ENCODE measurements at regions not wholly inside any gene's neighbourhood (a gene's known extent, or its start where the extent isn't known, plus 50 kb on each side); places are given as distances from the start of the nearest gene placed in this dataset.

- TF ChIP-seq CTCF (IDR thresholded peaks at IDR 0.05) (no peak), POLR2A (IDR thresholded peaks at IDR 0.05) (no peak)
- no peak overlapping the region for H3K27ac ChIP-seq
- no peak overlapping the region for H3K4me3 ChIP-seq
- no peaks in the 10 kb centered on the region for H3K27me3 ChIP-seq
- DNase-seq, result no peak
- peaks cover 0 to 6% (median 0%) of the 10 kb centered on the region in 3 donors for H3K4me1 ChIP-seq
- no peaks in the 10 kb centered on the region for H3K36me3 ChIP-seq
- intact Hi-C loops (cut with DNase I), result no loop called here
- no peaks in the 10 kb centered on the region for H3K9me3 ChIP-seq
Measured at GRCh38 chr2:180572346-180572745, 408.1 kb upstream of the UBE2E3 start.

GRCh38 chr2:180571559-180571958 lies 408.8 kb upstream of the UBE2E3 start:
- Histone ChIP-seq H3K4me1 (peaks cover 0 to 6% (median 0%) of the 10 kb centered on the region in 3 donors), H3K27ac (no peak overlapping the region), H3K36me3 (no peaks in the 10 kb centered on the region), H3K27me3 (no peaks in the 10 kb centered on the region), H3K4me3 (no peak overlapping the region), H3K9me3 (no peaks in the 10 kb centered on the region)
- no peak for DNase-seq
- 36 to 48% methylated on average over 2 of the region's 2 CpGs for WGBS, 2 donors
- intact Hi-C loops (cut with DNase I), result no loop called here
- no peak for TF ChIP-seq CTCF (IDR thresholded peaks at IDR 0.05)
- TF ChIP-seq POLR2A (IDR thresholded peaks at IDR 0.05), result no peak

GRCh38 chr2:180570864-180571263 lies 409.5 kb upstream of the UBE2E3 start:
- Histone ChIP-seq H3K4me3 (no peak overlapping the region), H3K27ac (no peak overlapping the region), H3K27me3 (no peaks in the 10 kb centered on the region), H3K36me3 (no peaks in the 10 kb centered on the region), H3K4me1 (peaks cover 0 to 6% (median 0%) of the 10 kb centered on the region in 3 donors), H3K9me3 (no peaks in the 10 kb centered on the region)
- intact Hi-C loops (cut with DNase I), result no loop called here
- no peak for DNase-seq
- TF ChIP-seq POLR2A (IDR thresholded peaks at IDR 0.05) (no peak), CTCF (IDR thresholded peaks at IDR 0.05) (no peak)
- WGBS, 2 donors, result 90 to 96% methylated on average over 3 of the region's 3 CpGs

- WGBS, 2 donors, result 92 to 95% methylated on average over 2 of the region's 2 CpGs
- no peak for DNase-seq
- intact Hi-C loops (cut with DNase I), result no loop called here
- H3K36me3 ChIP-seq, result no peaks in the 10 kb centered on the region
- H3K27ac ChIP-seq, result no peak overlapping the region
- no peak overlapping the region for H3K4me3 ChIP-seq
- no peaks in the 10 kb centered on the region for H3K27me3 ChIP-seq
- no peaks in the 10 kb centered on the region for H3K9me3 ChIP-seq
- TF ChIP-seq POLR2A (IDR thresholded peaks at IDR 0.05), result no peak
- no peak for TF ChIP-seq CTCF (IDR thresholded peaks at IDR 0.05)
- H3K4me1 ChIP-seq, result peaks cover 0 to 8% (median 0%) of the 10 kb centered on the region in 3 donors
Measured at GRCh38 chr2:180564051-180564450, 416.4 kb upstream of the UBE2E3 start.

- TF ChIP-seq POLR2A (IDR thresholded peaks at IDR 0.05) (no peak), CTCF (IDR thresholded peaks at IDR 0.05) (no peak)
- no peak overlapping the region for H3K4me3 ChIP-seq
- no peaks in the 10 kb centered on the region for H3K27me3 ChIP-seq
- intact Hi-C loops (cut with DNase I), result no loop called here
- 53 to 55% methylated on average over 3 of the region's 3 CpGs for WGBS, 2 donors
- H3K9me3 ChIP-seq, result no peaks in the 10 kb centered on the region
- no peak for DNase-seq
- H3K27ac ChIP-seq, result no peak overlapping the region
- H3K36me3 ChIP-seq, result no peaks in the 10 kb centered on the region
- H3K4me1 ChIP-seq, result peaks cover 0 to 8% (median 0%) of the 10 kb centered on the region in 3 donors
Measured at GRCh38 chr2:180562378-180562777, 418.0 kb upstream of the UBE2E3 start.
